ENCODE measurements at regions not wholly inside any gene's neighbourhood (a gene's known extent, or its start where the extent isn't known, plus 50 kb on each side); places are given as distances from the start of the nearest gene placed in this dataset.

- no peak for TF ChIP-seq CTCF (IDR thresholded peaks at IDR 0.05)
- TF ChIP-seq EP300 (IDR thresholded peaks at IDR 0.05) = no peak
- no peak for TF ChIP-seq POLR2A (IDR thresholded peaks at IDR 0.05)
- no peak for TF ChIP-seq POLR2AphosphoS5 (IDR thresholded peaks at IDR 0.05)
These were observed 321.8 kb downstream of the KCNJ3 start for GRCh38 chr2:155020246-155020645.

Measured in gastroesophageal sphincter (tissue), 3 donors.